HFFc6 (cell line): ENCODE measurements at regions not wholly inside any gene's neighbourhood (a gene's known extent, or its start where the extent isn't known, plus 50 kb on each side); places are given as distances from the start of the nearest gene placed in this dataset.

ENCODE experiments used
- DNase-seq: peaks from one replicate; pipeline ENCODE4 v3.0.0-alpha.2; 2018
- H3K27ac Mint-ChIP-seq: 2 replicates; pipeline ENCODE4 v1.8.0; 2020; ENCODE audit warnings: mild to moderate bottlenecking, mixed read lengths
- H3K27me3 Mint-ChIP-seq: 2 replicates; pipeline ENCODE4 v1.8.0; 2021; ENCODE audit warnings: mild to moderate bottlenecking, moderate library complexity, mixed read lengths; ENCODE audit not compliant: insufficient read depth
- H3K36me3 Mint-ChIP-seq: 2 replicates; pipeline ENCODE4 v1.8.0; 2021; ENCODE audit warnings: low read depth, mixed read lengths
- H3K4me1 Mint-ChIP-seq: 2 replicates; pipeline ENCODE4 v1.8.0; 2020; ENCODE audit warnings: low read depth, mixed read lengths
- H3K4me3 Mint-ChIP-seq: 2 replicates; pipeline ENCODE4 v1.8.0; 2020; ENCODE audit warnings: mild to moderate bottlenecking, moderate library complexity, mixed read lengths
- H3K9me3 Mint-ChIP-seq: 2 replicates; pipeline ENCODE4 v1.8.0; 2020; ENCODE audit warnings: mild to moderate bottlenecking, mixed read lengths
- TF ChIP-seq, protein P1 (sequence below): fragments of 200-600 bp; sonication (generic); IDR thresholded peaks from 2 replicates; pipeline ENCODE4 v1.5.0; 2021; ENCODE audit warnings: antibody characterized with exemption, mild to moderate bottlenecking

DNA sequence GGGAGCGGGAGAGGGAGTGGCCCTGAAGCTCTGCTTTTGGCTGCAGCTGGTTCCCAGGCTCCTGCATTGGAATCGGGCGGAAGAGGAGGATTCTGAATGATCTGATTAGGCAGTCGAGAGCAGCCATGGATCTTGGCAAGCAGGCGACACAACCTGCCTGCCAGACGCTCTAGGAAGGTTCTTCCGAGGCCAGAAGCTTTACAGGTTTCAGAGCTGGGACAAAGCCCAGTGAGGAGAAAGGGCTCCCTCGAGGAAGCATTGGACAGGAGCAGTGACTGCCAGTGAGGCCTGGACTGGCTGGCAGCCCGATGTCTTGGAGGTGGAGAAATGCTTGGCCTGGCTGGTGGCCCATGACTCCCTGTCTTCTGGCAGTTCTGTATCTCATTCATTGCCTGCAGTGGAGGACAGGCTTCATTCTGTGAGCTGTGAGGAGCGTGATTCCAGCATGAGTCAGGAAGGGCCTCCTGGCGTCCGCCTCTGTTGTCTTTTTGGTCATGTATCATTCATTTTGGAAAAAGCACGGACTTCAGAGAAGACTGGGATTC lies 132.7 kb upstream of the IPO9 start:
- Mint-ChIP-seq H3K27ac (peak overlapping the region; percentile 95), H3K9me3 (no peaks in the 10 kb centered on the region), H3K27me3 (peaks cover 2% of the 10 kb centered on the region), H3K4me3 (peak overlapping the region; percentile 75), H3K4me1 (no peaks in the 10 kb centered on the region), H3K36me3 (peaks cover 19% of the 10 kb centered on the region)
- peak; percentile 92 for DNase-seq
- TF ChIP-seq, protein P1, sequence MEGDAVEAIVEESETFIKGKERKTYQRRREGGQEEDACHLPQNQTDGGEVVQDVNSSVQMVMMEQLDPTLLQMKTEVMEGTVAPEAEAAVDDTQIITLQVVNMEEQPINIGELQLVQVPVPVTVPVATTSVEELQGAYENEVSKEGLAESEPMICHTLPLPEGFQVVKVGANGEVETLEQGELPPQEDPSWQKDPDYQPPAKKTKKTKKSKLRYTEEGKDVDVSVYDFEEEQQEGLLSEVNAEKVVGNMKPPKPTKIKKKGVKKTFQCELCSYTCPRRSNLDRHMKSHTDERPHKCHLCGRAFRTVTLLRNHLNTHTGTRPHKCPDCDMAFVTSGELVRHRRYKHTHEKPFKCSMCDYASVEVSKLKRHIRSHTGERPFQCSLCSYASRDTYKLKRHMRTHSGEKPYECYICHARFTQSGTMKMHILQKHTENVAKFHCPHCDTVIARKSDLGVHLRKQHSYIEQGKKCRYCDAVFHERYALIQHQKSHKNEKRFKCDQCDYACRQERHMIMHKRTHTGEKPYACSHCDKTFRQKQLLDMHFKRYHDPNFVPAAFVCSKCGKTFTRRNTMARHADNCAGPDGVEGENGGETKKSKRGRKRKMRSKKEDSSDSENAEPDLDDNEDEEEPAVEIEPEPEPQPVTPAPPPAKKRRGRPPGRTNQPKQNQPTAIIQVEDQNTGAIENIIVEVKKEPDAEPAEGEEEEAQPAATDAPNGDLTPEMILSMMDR = peak; percentile 10; the same call in 1 of the 2 replicates

DNA sequence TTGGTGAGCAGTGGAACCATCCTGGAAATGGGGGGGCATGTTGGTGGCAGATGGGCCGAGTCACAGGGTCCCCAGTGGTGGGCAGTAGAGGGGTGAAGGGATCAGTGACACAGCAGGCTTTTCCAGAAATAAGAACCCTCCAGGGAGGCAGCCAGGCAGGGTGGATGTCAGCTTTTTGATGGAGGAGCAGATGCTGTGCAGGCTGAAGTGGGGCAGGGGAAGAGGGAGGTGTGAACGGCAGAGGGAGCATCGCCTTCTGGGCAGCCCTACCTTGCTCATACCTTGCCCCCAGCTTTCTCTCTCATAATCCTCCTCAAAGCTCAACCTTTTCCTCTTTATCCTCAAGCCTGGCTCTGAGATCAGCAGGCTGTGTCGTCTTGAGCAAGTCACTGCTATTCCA lies 131.8 kb upstream of the IPO9 start:
- Mint-ChIP-seq H3K4me3 (peak overlapping the region; percentile 75), H3K9me3 (peaks cover 4% of the 10 kb centered on the region; the same call in 1 of the 2 replicates), H3K27ac (peak overlapping the region; percentile 95), H3K36me3 (peaks cover 25% of the 10 kb centered on the region), H3K4me1 (peaks cover 5% of the 10 kb centered on the region), H3K27me3 (peaks cover 2% of the 10 kb centered on the region)
- TF ChIP-seq, protein P1 = no peak
- no peak for DNase-seq

DNA sequence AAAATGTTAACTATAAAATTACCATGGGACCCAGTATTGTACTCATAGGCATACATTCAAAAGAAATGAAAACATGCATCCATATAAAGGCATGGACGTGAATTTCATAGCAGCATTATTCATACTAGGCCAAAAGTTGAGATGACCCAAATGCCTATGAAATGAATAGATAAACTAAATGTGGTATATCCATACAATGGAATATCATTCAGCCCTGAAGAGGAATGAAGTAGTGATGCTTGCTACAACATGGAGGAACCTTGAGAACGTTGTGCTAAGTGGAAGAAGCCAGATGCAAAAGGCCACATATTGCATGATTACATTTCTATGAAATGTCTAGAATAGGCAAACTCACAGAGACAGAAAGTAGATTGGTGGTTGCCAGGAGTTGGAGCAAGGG lies 127.1 kb upstream of the IPO9 start:
- Mint-ChIP-seq H3K9me3 (peaks cover 4% of the 10 kb centered on the region; the same call in 1 of the 2 replicates), H3K4me3 (no peak overlapping the region), H3K27me3 (peaks cover 2% of the 10 kb centered on the region), H3K4me1 (peaks cover 52% of the 10 kb centered on the region), H3K27ac (peak overlapping the region; percentile 56), H3K36me3 (peaks cover 29% of the 10 kb centered on the region)
- DNase-seq = no peak
- TF ChIP-seq, protein P1 = no peak

DNA sequence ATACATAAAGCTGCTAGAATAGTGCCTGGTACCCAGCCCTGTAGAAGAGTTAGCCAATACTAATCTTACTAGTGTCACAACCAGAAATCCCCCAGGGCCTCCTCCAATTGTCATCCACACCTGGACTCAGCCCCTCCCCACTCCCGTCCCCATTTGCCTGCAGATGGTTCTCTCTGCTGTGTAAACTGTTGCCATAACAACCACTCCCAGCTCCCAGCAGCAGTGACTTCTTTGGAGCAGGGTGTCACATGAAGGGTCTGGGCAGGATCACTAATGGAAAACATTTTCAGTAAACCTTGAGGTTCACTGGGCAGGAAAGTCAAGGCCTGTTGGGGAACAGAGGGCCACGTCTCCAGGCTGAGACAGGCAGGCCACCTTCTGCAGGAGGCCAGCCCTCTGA lies 126.0 kb upstream of the IPO9 start:
- peaks cover 61% of the 10 kb centered on the region for H3K4me1 Mint-ChIP-seq
- H3K36me3 Mint-ChIP-seq = peaks cover 27% of the 10 kb centered on the region
- H3K27ac Mint-ChIP-seq = peak overlapping the region; percentile 90
- H3K4me3 Mint-ChIP-seq = no peak overlapping the region
- peaks cover under 1% of the 10 kb centered on the region; the same call in 1 of the 2 replicates for H3K27me3 Mint-ChIP-seq
- TF ChIP-seq, protein P1 = no peak
- DNase-seq = peak; percentile 49
- H3K9me3 Mint-ChIP-seq = peaks cover 4% of the 10 kb centered on the region; the same call in 1 of the 2 replicates

DNA sequence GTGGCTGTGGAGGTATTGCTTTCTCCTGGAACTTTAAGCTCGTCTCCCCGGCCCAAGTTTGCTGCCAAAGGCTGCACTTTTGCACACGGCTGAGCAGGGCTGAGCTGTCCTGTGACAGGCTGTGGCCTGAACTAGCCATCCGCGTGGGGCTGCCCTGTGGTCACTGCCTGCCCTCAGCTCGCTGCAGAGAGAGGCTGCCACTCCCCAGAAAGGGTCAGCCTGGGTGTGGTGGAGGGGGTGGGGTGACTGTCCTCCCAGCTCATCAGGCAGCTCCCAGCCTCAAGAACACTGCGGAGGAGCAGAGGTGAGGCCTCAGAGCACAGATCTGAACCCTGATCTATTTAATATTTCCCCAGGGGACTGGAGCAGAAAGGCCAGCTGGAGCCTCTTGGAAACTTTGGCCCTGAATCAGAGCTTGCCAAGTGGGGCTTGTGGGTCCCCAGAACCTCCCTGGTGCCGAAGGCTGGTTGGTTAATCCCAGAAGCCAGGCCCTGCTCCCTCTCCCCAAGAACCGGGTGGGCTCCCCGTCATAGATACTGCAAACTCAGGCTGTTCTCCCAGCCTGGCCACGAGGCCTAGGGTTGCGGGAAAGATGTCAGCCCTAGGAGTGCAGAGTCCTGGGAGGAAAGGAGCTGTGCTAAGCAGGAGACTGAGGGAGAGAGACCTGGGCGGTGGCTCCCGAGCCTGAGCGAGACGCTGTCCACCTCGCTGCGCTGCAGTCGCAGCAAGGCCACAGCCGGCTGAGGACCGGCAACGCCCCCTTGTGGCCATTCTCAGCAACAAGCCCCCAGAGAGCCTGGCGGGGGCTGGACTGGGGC lies 125.1 kb upstream of the IPO9 start:
- Mint-ChIP-seq H3K4me3 (peak overlapping the region; percentile 47), H3K9me3 (peaks cover 4% of the 10 kb centered on the region; the same call in 1 of the 2 replicates), H3K27ac (peak overlapping the region; percentile 90), H3K4me1 (peaks cover 70% of the 10 kb centered on the region), H3K36me3 (peaks cover 20% of the 10 kb centered on the region; the same call in 1 of the 2 replicates), H3K27me3 (no peaks in the 10 kb centered on the region)
- peak; percentile 75 for DNase-seq
- TF ChIP-seq, protein P1 = peak; percentile 100
